Neuronal stem cell (in vitro differentiated cells): ENCODE measurements at regions not wholly inside any gene's neighbourhood (a gene's known extent, or its start where the extent isn't known, plus 50 kb on each side); places are given as distances from the start of the nearest gene placed in this dataset.

ENCODE experiments used
- DNase-seq: peaks from one replicate; pipeline ENCODE4 v3.0.0-alpha.2; 2013; ENCODE audit warnings: low spot score
- H2AFZ ChIP-seq: one replicate; pipeline ENCODE4 v1.6.1; 2013; ENCODE audit warnings: mild to moderate bottlenecking, low read length, inconsistent platforms
- H2AK5ac ChIP-seq: 2 replicates; pipeline ENCODE4 v1.6.1; 2013; ENCODE audit warnings: low read depth, mild to moderate bottlenecking, inconsistent platforms, low read length, moderate library complexity, mixed read lengths
- H2BK120ac ChIP-seq: 2 replicates; pipeline ENCODE4 v1.6.1; 2013; ENCODE audit warnings: low read depth, mild to moderate bottlenecking, inconsistent platforms, low read length, moderate library complexity, mixed read lengths
- H2BK12ac ChIP-seq: one replicate; pipeline ENCODE4 v1.6.1; 2013; ENCODE audit warnings: low read length, inconsistent platforms
- H2BK15ac ChIP-seq: 2 replicates; pipeline ENCODE4 v1.6.1; 2013; ENCODE audit warnings: mild to moderate bottlenecking, low read length, inconsistent platforms, mixed read lengths
- H2BK5ac ChIP-seq: one replicate; pipeline ENCODE4 v1.6.1; 2013; ENCODE audit warnings: inconsistent platforms, mild to moderate bottlenecking, low read length, moderate library complexity
- H3K14ac ChIP-seq: one replicate; pipeline ENCODE4 v1.6.1; 2013; ENCODE audit warnings: low read length, inconsistent platforms
- H3K18ac ChIP-seq: 2 replicates; pipeline ENCODE4 v1.6.1; 2013; ENCODE audit warnings: low read length, inconsistent platforms
- H3K23ac ChIP-seq: 2 replicates; pipeline ENCODE4 v1.6.1; 2013; ENCODE audit warnings: low read depth, mild to moderate bottlenecking, mixed read lengths, low read length, inconsistent platforms; ENCODE audit not compliant: poor library complexity
- H3K27ac ChIP-seq: replicated peaks from 3 replicates; pipeline ENCODE4 v1.5.1; 2013; ENCODE audit warnings: low read length, inconsistent platforms
- H3K27me3 ChIP-seq, 3 experiments: 2 replicates each; pipeline ENCODE4 v1.6.1; 2013; ENCODE audit warnings: low read length in 3 of 3, mild to moderate bottlenecking in 2 of 3, inconsistent platforms in 1 of 3, low read depth in 1 of 3, mixed read lengths in 1 of 3, moderate library complexity in 1 of 3; ENCODE audit not compliant: control insufficient read depth in 3 of 3, insufficient read depth in 3 of 3
- H3K36me3 ChIP-seq, 2 donors: replicated peaks in 1 of 2; 2 replicates each; pipeline ENCODE4 v1.6.1; 2013; ENCODE audit warnings: low read length in 2 of 2; ENCODE audit not compliant: control insufficient read depth in 2 of 2, insufficient read depth in 2 of 2
- H3K4ac ChIP-seq: 2 replicates; pipeline ENCODE4 v1.6.1; 2013; ENCODE audit warnings: inconsistent platforms, mild to moderate bottlenecking, low read length, moderate library complexity
- H3K4me1 ChIP-seq, 2 donors: 1 replicate in 1 of 2; 2 replicates in 1 of 2; pipeline ENCODE4 v1.6.1; 2013; ENCODE audit warnings: low read length in 2 of 2, low read depth in 1 of 2; ENCODE audit not compliant: control insufficient read depth in 2 of 2, insufficient read depth in 1 of 2
- H3K4me2 ChIP-seq: one replicate; pipeline ENCODE4 v1.6.1; 2013; ENCODE audit warnings: mild to moderate bottlenecking, low read length, inconsistent platforms; ENCODE audit not compliant: insufficient read depth, poor library complexity, severe bottlenecking
- H3K4me3 ChIP-seq, 2 donors: 2 replicates each; pipeline ENCODE4 v1.5.1; 2013; ENCODE audit warnings: low read length in 2 of 2, mild to moderate bottlenecking in 2 of 2, inconsistent platforms in 1 of 2, moderate library complexity in 1 of 2
- H3K79me1 ChIP-seq: one replicate; pipeline ENCODE4 v1.6.1; 2013; ENCODE audit warnings: low read depth, mild to moderate bottlenecking, inconsistent platforms, low read length, moderate library complexity
- H3K9ac ChIP-seq: one replicate; pipeline ENCODE4 v1.6.1; 2013; ENCODE audit warnings: mild to moderate bottlenecking, low read depth, low read length, inconsistent platforms; ENCODE audit not compliant: poor library complexity
- H3K9me3 ChIP-seq, 2 donors: replicated peaks in 1 of 2; 2 replicates each; pipeline versions ENCODE3 to v1.6.1; 2013; ENCODE audit warnings: low read length in 2 of 2, mild to moderate bottlenecking in 2 of 2, inconsistent platforms in 1 of 2, low read depth in 1 of 2, mixed read lengths in 1 of 2, moderate library complexity in 1 of 2; ENCODE audit not compliant: control insufficient read depth in 2 of 2, insufficient read depth in 1 of 2
- H4K8ac ChIP-seq: one replicate; pipeline ENCODE4 v1.6.1; 2013; ENCODE audit warnings: low read depth, mild to moderate bottlenecking, inconsistent platforms, low read length, moderate library complexity
- H4K91ac ChIP-seq: one replicate; pipeline ENCODE4 v1.6.1; 2013; ENCODE audit warnings: low read length, low read depth, mild to moderate bottlenecking, inconsistent platforms; ENCODE audit not compliant: poor library complexity
- WGBS, 2 donors: extraction: QIAGEN DNeasy Blood & Tissue Kit; methylation state at CpG; one replicate each; pipeline ENCODE4 v1.1.7; 2013; ENCODE audit warnings: missing lambda C conversion rate in 2 of 2, mixed read lengths in 1 of 2; ENCODE audit not compliant: insufficient read length in 2 of 2, insufficient replicate concordance in 1 of 2; ENCODE audit errors: extremely low coverage in 2 of 2; 5-methylcytosine and 5-hydroxymethylcytosine counted together

DNA sequence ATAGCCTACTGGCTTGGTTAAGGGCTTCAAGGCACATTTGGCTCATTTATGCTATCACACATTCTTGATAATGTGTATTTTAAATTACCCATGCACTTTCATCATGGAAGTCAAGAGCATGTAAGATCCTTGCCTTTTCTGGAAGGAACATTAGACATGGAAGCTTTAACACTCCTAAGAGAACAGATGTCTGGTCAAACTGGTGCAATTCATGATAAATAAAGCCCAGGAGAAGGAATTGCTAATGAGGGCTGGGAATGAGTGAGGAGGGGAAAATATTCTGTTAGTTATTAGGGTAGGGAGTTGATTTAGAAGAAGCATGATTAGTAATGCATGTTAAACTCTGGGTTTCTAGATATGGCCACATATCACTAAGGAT is 688.6 kb upstream of the CITED2 start:
- no peak overlapping the region for H4K8ac ChIP-seq
- no peak overlapping the region for H3K4me2 ChIP-seq
- no peaks in the 10 kb centered on the region for H3K27me3 ChIP-seq
- H3K23ac ChIP-seq = no peak overlapping the region
- no peak overlapping the region for H3K4ac ChIP-seq
- H3K14ac ChIP-seq = no peak overlapping the region
- H4K91ac ChIP-seq = no peak overlapping the region
- DNase-seq = no peak
- H2BK120ac ChIP-seq = no peak overlapping the region
- H3K27ac ChIP-seq = no peak overlapping the region
- no peak overlapping the region for H3K18ac ChIP-seq
- no peak overlapping the region for H2BK12ac ChIP-seq
- no peak overlapping the region for H2AFZ ChIP-seq
- no peak overlapping the region for H2BK15ac ChIP-seq
- peaks cover 0 to 4% of the 10 kb centered on the region in 2 donors for H3K4me1 ChIP-seq
- no peaks in the 10 kb centered on the region for H3K36me3 ChIP-seq
- no peaks in the 10 kb centered on the region for H3K79me1 ChIP-seq
- H2BK5ac ChIP-seq = no peak overlapping the region
- no peak overlapping the region for H3K4me3 ChIP-seq
- H3K9ac ChIP-seq = no peak overlapping the region
- H2AK5ac ChIP-seq = no peak overlapping the region
- no peaks in the 10 kb centered on the region for H3K9me3 ChIP-seq

DNA sequence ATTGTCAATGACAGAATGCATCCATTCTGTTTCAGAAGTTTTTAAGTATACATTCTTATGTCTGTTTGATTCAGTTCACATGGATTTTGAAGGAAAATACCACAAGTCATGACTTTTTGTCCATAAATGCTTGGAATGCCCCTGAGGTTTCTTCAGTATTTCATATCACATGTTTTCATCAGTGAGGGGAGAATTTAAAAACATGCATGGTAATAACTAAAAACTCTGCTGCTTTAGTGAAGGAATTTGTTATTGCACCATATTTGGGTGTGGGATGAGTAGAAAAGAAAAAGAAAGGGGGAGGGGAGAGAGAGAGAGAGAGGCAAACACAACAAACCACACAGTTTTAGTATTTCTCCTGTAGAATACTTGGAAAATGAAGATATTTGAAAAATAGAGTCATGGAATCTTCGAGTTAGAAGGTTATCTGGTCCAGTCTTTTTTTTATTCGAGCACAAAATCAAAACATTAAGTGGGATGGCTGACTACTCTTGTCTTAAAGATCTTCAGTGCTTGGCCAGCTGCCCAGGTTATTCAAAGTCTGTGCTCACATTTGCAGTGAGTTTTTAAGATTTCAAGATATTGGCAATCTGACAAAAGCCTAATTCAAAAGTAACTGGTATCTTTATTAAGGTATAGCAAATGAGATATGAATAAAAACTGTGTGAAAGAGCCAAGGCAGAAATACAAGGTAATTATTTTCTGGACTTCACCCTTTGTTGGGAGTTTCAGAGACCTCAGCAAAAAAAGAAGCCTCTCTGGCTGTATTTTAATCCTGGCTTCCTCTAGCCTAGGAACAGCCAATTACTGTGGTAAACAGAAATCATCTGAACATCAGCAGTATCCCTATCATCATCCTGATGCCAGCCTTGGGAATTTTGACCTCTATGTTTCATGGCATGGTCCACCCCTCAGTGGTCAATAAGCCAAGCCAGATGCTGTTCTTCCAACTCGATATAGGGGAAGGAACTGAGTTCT is 687.9 kb upstream of the CITED2 start:
- H3K14ac ChIP-seq = no peak overlapping the region
- H3K23ac ChIP-seq = no peak overlapping the region
- no peaks in the 10 kb centered on the region for H3K79me1 ChIP-seq
- H2BK15ac ChIP-seq = no peak overlapping the region
- no peak overlapping the region for H2BK120ac ChIP-seq
- H2AFZ ChIP-seq = peak overlapping the region; percentile 17
- H3K4me1 ChIP-seq = peaks cover 0 to 4% of the 10 kb centered on the region in 2 donors
- H3K9ac ChIP-seq = no peak overlapping the region
- no peaks in the 10 kb centered on the region for H3K9me3 ChIP-seq
- H3K36me3 ChIP-seq = no peaks in the 10 kb centered on the region
- H3K4ac ChIP-seq = no peak overlapping the region
- no peak overlapping the region for H4K91ac ChIP-seq
- H2AK5ac ChIP-seq = no peak overlapping the region
- H3K18ac ChIP-seq = no peak overlapping the region
- H3K4me2 ChIP-seq = no peak overlapping the region
- H2BK5ac ChIP-seq = no peak overlapping the region
- no peaks in the 10 kb centered on the region for H3K27me3 ChIP-seq
- H4K8ac ChIP-seq = no peak overlapping the region
- DNase-seq = no peak
- H2BK12ac ChIP-seq = no peak overlapping the region
- no CpG with 5 or more reads among the region's 3 CpGs for whole genome bisulfite sequencing, 2 donors
- H3K4me3 ChIP-seq = no peak overlapping the region
- no peak overlapping the region for H3K27ac ChIP-seq

DNA sequence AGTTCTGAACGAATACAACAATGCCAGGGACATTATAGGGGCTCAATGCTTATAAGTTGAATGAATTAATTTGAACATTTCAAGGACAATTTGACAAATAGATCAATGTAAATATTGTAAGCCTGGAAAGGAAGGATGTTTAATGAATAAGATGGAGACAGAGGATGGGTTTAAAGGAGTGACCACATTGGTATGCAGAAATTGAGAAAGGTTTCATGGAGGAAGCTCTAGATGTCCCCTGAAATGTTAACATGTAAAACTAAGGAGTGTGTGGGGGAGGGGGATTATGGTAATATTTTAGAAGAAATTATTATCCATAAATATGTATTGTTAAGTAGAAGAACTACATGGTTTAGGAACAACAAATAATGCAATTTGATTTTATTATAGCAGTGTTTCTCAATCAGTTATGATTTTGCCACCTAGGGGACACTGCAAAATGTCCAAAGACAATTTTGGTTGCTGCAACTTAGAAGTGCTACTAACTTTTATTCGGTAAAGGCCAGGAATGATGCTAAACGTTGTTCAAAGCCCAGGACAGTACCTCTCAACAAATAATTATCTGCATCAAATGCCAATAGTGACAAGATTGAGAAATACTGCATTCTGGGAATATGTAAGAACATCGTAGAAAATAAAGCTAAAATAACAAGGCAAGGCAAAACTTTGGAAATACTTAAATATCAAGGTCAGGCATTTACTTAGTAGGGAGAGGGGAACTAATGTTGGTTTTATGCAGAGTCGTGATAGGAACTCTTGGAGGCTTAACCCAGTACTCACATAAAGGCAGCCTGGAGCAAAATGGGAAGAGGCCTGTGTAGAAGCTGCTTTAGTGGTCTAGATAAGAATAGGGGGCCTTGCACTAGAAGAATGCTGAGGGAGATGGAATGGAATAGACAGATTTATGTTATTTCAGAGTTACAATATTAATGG is 686.9 kb upstream of the CITED2 start:
- Histone ChIP-seq H3K14ac (no peak overlapping the region), H2AK5ac (no peak overlapping the region), H2BK5ac (no peak overlapping the region), H2BK120ac (no peak overlapping the region), H3K9me3 (no peaks in the 10 kb centered on the region), H2AFZ (no peak overlapping the region), H3K4ac (no peak overlapping the region), H3K36me3 (no peaks in the 10 kb centered on the region), H3K18ac (no peak overlapping the region), H3K4me2 (no peak overlapping the region), H3K79me1 (no peaks in the 10 kb centered on the region), H2BK15ac (no peak overlapping the region), H3K23ac (no peak overlapping the region), H3K27me3 (no peaks in the 10 kb centered on the region), H3K4me3 (no peak overlapping the region), H3K27ac (no peak overlapping the region), H3K9ac (no peak overlapping the region), H2BK12ac (no peak overlapping the region), H3K4me1 (peaks cover 0 to 4% of the 10 kb centered on the region in 2 donors), H4K8ac (no peak overlapping the region), H4K91ac (no peak overlapping the region)
- DNase-seq = no peak
- no CpG with 5 or more reads among the region's 5 CpGs for WGBS, 2 donors

DNA sequence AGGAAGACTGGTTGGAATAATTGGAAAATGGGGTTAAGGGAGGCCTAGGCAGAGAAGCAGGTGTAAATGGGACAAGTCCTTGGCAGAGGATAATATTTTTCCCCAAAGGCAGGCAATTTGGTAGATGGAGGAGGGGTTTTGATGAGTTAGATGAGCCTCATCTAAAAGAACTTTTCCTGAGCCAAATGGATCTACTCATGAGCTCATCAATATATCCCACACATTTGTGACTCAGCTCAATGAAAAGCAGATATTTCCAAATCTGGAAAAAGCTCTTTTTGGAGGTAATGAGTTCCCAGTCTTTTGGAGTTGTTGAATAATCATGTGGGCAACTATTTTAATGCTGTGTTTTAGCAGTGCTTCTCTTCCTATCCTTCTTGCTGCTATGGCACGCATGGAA is 685.5 kb upstream of the CITED2 start:
- Histone ChIP-seq H4K91ac (no peak overlapping the region), H2AK5ac (no peak overlapping the region), H3K9ac (no peak overlapping the region), H3K36me3 (no peaks in the 10 kb centered on the region), H3K9me3 (no peaks in the 10 kb centered on the region), H3K4me2 (no peak overlapping the region), H2AFZ (no peak overlapping the region), H3K14ac (no peak overlapping the region), H3K4me3 (no peak overlapping the region), H2BK15ac (no peak overlapping the region), H3K18ac (no peak overlapping the region), H3K4me1 (peaks cover 0 to 4% of the 10 kb centered on the region in 2 donors), H3K79me1 (no peaks in the 10 kb centered on the region), H3K23ac (no peak overlapping the region), H2BK120ac (no peak overlapping the region), H3K27me3 (no peaks in the 10 kb centered on the region), H2BK5ac (no peak overlapping the region), H3K4ac (no peak overlapping the region), H2BK12ac (no peak overlapping the region), H4K8ac (no peak overlapping the region), H3K27ac (no peak overlapping the region)
- no peak for DNase-seq
- WGBS, 2 donors = no CpG with 5 or more reads among the region's 1 CpG
